H1 (cell line): ENCODE measurements at regions not wholly inside any gene's neighbourhood (a gene's known extent, or its start where the extent isn't known, plus 50 kb on each side); places are given as distances from the start of the nearest gene placed in this dataset.

Experiments
- CTCF ChIA-PET: fragments of 300-600 bp; sonication (Branson Sonifier 250); formaldehyde crosslinking; loops from one replicate; lab custom pipeline; 2021; ENCODE audit not compliant: partially characterized antibody; lab: Charles Lee
- POLR2A ChIA-PET: fragments of 300-600 bp; sonication (Branson Sonifier 250); formaldehyde crosslinking; loops from one replicate; lab custom pipeline; 2021; ENCODE audit warnings: inconsistent platforms; ENCODE audit not compliant: partially characterized antibody; lab: Charles Lee
- DNase-seq, 2 experiments: peaks; one replicate each; pipeline versions ENCODE4 v3.0.0 to v3.0.0-alpha.2; 2010 to 2022; ENCODE audit warnings: low spot score in 2 of 2, low read depth in 1 of 2, mixed read lengths in 1 of 2
- FAIRE-seq: peaks from 2 replicates; lab custom pipeline; 2011; peaks lifted over from hg19 to GRCh38; lab: Jason Lieb, UNC
- H2AFZ ChIP-seq: 2 replicates; pipeline ENCODE4 v1.8.1; 2012; ENCODE audit warnings: low read length, inconsistent platforms
- H2AK5ac ChIP-seq: 2 replicates; pipeline ENCODE4 v1.6.1; 2013; ENCODE audit warnings: low read depth, low read length
- H2BK120ac ChIP-seq: replicated peaks from 2 replicates; pipeline ENCODE3; 2013; ENCODE audit warnings: low read depth, low read length, inconsistent platforms
- H2BK12ac ChIP-seq: 2 replicates; pipeline ENCODE4 v1.6.1; 2013; ENCODE audit warnings: low read depth, low read length
- H2BK15ac ChIP-seq: 2 replicates; pipeline ENCODE4 v1.6.1; 2013; ENCODE audit warnings: low read length
- H2BK20ac ChIP-seq: 2 replicates; pipeline ENCODE4 v1.6.1; 2013; ENCODE audit warnings: low read length
- H2BK5ac ChIP-seq: 2 replicates; pipeline ENCODE4 v1.6.1; 2013; ENCODE audit warnings: low read depth, low read length
- H3K14ac ChIP-seq: 2 replicates; pipeline ENCODE4 v1.6.1; 2013; ENCODE audit warnings: inconsistent platforms; ENCODE audit not compliant: insufficient read length
- H3K18ac ChIP-seq: 2 replicates; pipeline ENCODE4 v1.6.1; 2013; ENCODE audit warnings: low read length; ENCODE audit errors: extremely low read depth
- H3K23ac ChIP-seq: 2 replicates; pipeline ENCODE4 v1.6.1; 2013; ENCODE audit warnings: inconsistent platforms; ENCODE audit not compliant: insufficient read length
- H3K23me2 ChIP-seq: 2 replicates; pipeline ENCODE4 v1.6.1; 2013; ENCODE audit warnings: low read depth, low read length
- H3K27ac ChIP-seq: 2 replicates; pipeline ENCODE4 v1.6.1; 2011; ENCODE audit warnings: low read depth, low read length, inconsistent platforms
- H3K27me3 ChIP-seq, 4 experiments: replicated peaks in 1 of 4; 1 replicate in 1 of 4; 2 replicates in 3 of 4; pipeline versions ENCODE4 v1.6.1 to v1.8.1; 2011 to 2013; ENCODE audit warnings: low read length in 3 of 4, mild to moderate bottlenecking in 3 of 4, inconsistent platforms in 2 of 4, mixed read lengths in 2 of 4, moderate library complexity in 1 of 4; ENCODE audit not compliant: control insufficient read depth in 3 of 4, insufficient read depth in 3 of 4; ENCODE audit errors: extremely low read depth in 1 of 4
- H3K36me3 ChIP-seq, 4 experiments: 2 replicates each; pipeline versions ENCODE4 v1.6.1 to v1.8.1; 2011 to 2013; ENCODE audit warnings: mild to moderate bottlenecking in 4 of 4, low read length in 3 of 4, moderate library complexity in 2 of 4, control low read depth in 1 of 4, inconsistent platforms in 1 of 4; ENCODE audit not compliant: insufficient read depth in 4 of 4, control insufficient read depth in 2 of 4
- H3K4ac ChIP-seq: replicated peaks from 2 replicates; pipeline ENCODE3; 2013; ENCODE audit warnings: low read length, low read depth, mixed read lengths, inconsistent platforms; ENCODE audit not compliant: insufficient read length
- H3K4me1 ChIP-seq, 4 experiments: replicated peaks in 1 of 4; 1 replicate in 1 of 4; 2 replicates in 3 of 4; pipeline versions ENCODE4 v1.6.1 to v1.8.1; 2011 to 2013; ENCODE audit warnings: low read length in 3 of 4, inconsistent platforms in 2 of 4, mixed read lengths in 1 of 4; ENCODE audit not compliant: insufficient read depth in 4 of 4, control insufficient read depth in 3 of 4
- H3K4me2 ChIP-seq, 2 experiments: 2 replicates each; pipeline versions ENCODE4 v1.6.1 to v1.8.1; 2011 to 2013; ENCODE audit warnings: low read depth in 2 of 2, low read length in 2 of 2, control low read depth in 1 of 2, inconsistent platforms in 1 of 2, mild to moderate bottlenecking in 1 of 2; ENCODE audit not compliant: insufficient read depth in 1 of 2
- H3K4me3 ChIP-seq, 4 experiments: fragments of 200-600, 300-600 bp in 1 of 4; sonication (generic), shearing (Covaris generic), sonication (Bioruptor Twin) in 1 of 4; 2 replicates each; pipeline versions ENCODE4 v1.5.1 to v1.8.1; 2011 to 2016; ENCODE audit warnings: low read length in 4 of 4, low read depth in 3 of 4, control low read depth in 2 of 4, inconsistent platforms in 2 of 4, mild to moderate bottlenecking in 2 of 4, mixed read lengths in 1 of 4, moderate library complexity in 1 of 4; ENCODE audit not compliant: insufficient read depth in 2 of 4; ENCODE audit errors: extremely low read depth in 1 of 4
- H3K56ac ChIP-seq: replicated peaks from 2 replicates; pipeline ENCODE3; 2013; ENCODE audit warnings: low read depth, mild to moderate bottlenecking, mixed read lengths, low read length, inconsistent platforms; ENCODE audit not compliant: insufficient read length
- H3K79me1 ChIP-seq: 2 replicates; pipeline ENCODE4 v1.6.1; 2013; ENCODE audit warnings: low read depth, low read length, control low read depth
- H3K79me2 ChIP-seq, 2 experiments: 2 replicates each; pipeline versions ENCODE4 v1.6.1 to v1.8.1; 2012 to 2013; ENCODE audit warnings: low read length in 2 of 2, mild to moderate bottlenecking in 2 of 2, inconsistent platforms in 1 of 2; ENCODE audit not compliant: insufficient read depth in 2 of 2, control insufficient read depth in 1 of 2
- H3K9ac ChIP-seq, 4 experiments: replicated peaks in 1 of 4; 1 replicate in 1 of 4; 2 replicates in 3 of 4; pipeline versions ENCODE4 v1.6.1 to v1.8.1; 2011 to 2013; ENCODE audit warnings: low read depth in 3 of 4, low read length in 3 of 4, control low read depth in 2 of 4, mild to moderate bottlenecking in 2 of 4, moderate library complexity in 2 of 4, inconsistent platforms in 1 of 4; ENCODE audit errors: extremely low read depth in 1 of 4
- H3K9me3 ChIP-seq, 2 experiments: 2 replicates each; pipeline versions ENCODE4 v1.6.1 to v1.8.1; 2012 to 2013; ENCODE audit warnings: mild to moderate bottlenecking in 2 of 2, moderate library complexity in 2 of 2, control low read depth in 1 of 2, inconsistent platforms in 1 of 2, low read depth in 1 of 2, low read length in 1 of 2, mixed read lengths in 1 of 2; ENCODE audit not compliant: insufficient read depth in 2 of 2
- H4K20me1 ChIP-seq, 2 experiments: replicated peaks in 1 of 2; 2 replicates each; pipeline versions ENCODE3 to v1.8.1; 2011 to 2013; ENCODE audit warnings: inconsistent platforms in 2 of 2, low read length in 2 of 2, mild to moderate bottlenecking in 1 of 2; ENCODE audit not compliant: insufficient read depth in 2 of 2, control insufficient read depth in 1 of 2
- H4K5ac ChIP-seq: 2 replicates; pipeline ENCODE4 v1.6.1; 2013; ENCODE audit warnings: low read length, low read depth, mixed read lengths, inconsistent platforms; ENCODE audit not compliant: insufficient read length
- H4K8ac ChIP-seq: 2 replicates; pipeline ENCODE4 v1.8.0; 2013; ENCODE audit warnings: mild to moderate bottlenecking, moderate library complexity, low read length, inconsistent platforms; ENCODE audit not compliant: insufficient read depth; ENCODE audit errors: extremely low read depth
- H4K91ac ChIP-seq: replicated peaks from 2 replicates; pipeline ENCODE3; 2013; ENCODE audit warnings: low read length, mixed read lengths, inconsistent platforms; ENCODE audit not compliant: insufficient read length
- ASH2L ChIP-seq: fragments of 200-600, 300-600 bp; sonication (generic); IDR thresholded peaks from one replicate; pipeline ENCODE4 v1.7.1; 2017; ENCODE audit warnings: low read length
- CHD1 ChIP-seq: IDR thresholded peaks from 2 replicates; pipeline ENCODE4 v1.6.1; 2012; ENCODE audit warnings: low read depth, low read length, improper control_type of control experiment
- CTCF ChIP-seq, 3 experiments: IDR thresholded peaks; 1 replicate in 2 of 3; 2 replicates in 1 of 3; pipeline versions ENCODE4 v1.5.1 to v1.6.1; 2011; ENCODE audit warnings: low read length in 3 of 3, mild to moderate bottlenecking in 3 of 3, inconsistent platforms in 2 of 3, low read depth in 1 of 3, moderate library complexity in 1 of 3; ENCODE audit not compliant: insufficient read depth in 1 of 3; ENCODE audit errors: control extremely low read depth in 1 of 3
- EGR1 ChIP-seq: IDR thresholded peaks from 2 replicates; pipeline ENCODE4 v1.6.1; 2011; ENCODE audit warnings: low read depth, low read length, borderline replicate concordance
- HDAC6 ChIP-seq: IDR thresholded peaks from one replicate; pipeline ENCODE4 v1.7.1; 2012; ENCODE audit warnings: low read depth, mild to moderate bottlenecking, inconsistent platforms, low read length, moderate library complexity
- KDM4A ChIP-seq: IDR thresholded peaks from one replicate; pipeline ENCODE4 v1.7.1; 2012; ENCODE audit warnings: low read depth, mild to moderate bottlenecking, moderate library complexity, low read length, inconsistent platforms; ENCODE audit not compliant: severe bottlenecking
- POLR2AphosphoS5 ChIP-seq: IDR thresholded peaks from 2 replicates; pipeline ENCODE4 v1.6.1; 2011; ENCODE audit warnings: low read depth, low read length
- RXRA ChIP-seq: IDR thresholded peaks from 2 replicates; pipeline ENCODE4 v1.6.1; 2011; ENCODE audit warnings: low read depth, mild to moderate bottlenecking, low read length, moderate library complexity; ENCODE audit not compliant: insufficient read depth
- SP2 ChIP-seq: IDR thresholded peaks from 2 replicates; pipeline ENCODE4 v1.6.1; 2012; ENCODE audit warnings: mild to moderate bottlenecking, low read length, inconsistent platforms
- TAF7 ChIP-seq: optimal IDR thresholded peaks from 2 replicates; pipeline ENCODE3; 2011; ENCODE audit warnings: low read depth, mild to moderate bottlenecking, inconsistent platforms, low read length, moderate library complexity, borderline replicate concordance
- TBP ChIP-seq: IDR thresholded peaks from 2 replicates; pipeline ENCODE4 v1.6.1; 2011; ENCODE audit warnings: low read depth, low read length, improper control_type of control experiment
- WGBS, 2 experiments: shearing (Covaris generic) in 1 of 2; methylation state at CpG; one replicate each; pipeline versions ENCODE4 v1.1.6 to v1.1.7; 2013 to 2015; ENCODE audit warnings: low lambda C conversion rate in 2 of 2, mixed read lengths in 2 of 2, inconsistent platforms in 1 of 2, low coverage in 1 of 2, missing lambda C conversion rate in 1 of 2; ENCODE audit not compliant: insufficient replicate concordance in 2 of 2, insufficient coverage in 1 of 2, insufficient read length in 1 of 2; ENCODE audit errors: extremely low coverage in 1 of 2, missing lambda C conversion rate in 1 of 2; 5-methylcytosine and 5-hydroxymethylcytosine counted together

- Histone ChIP-seq H3K27me3 (no peaks in the 10 kb centered on the region), H4K5ac (no peak overlapping the region), H2AFZ (no peak overlapping the region), H3K79me2 (no peaks in the 10 kb centered on the region), H2BK20ac (no peak overlapping the region), H3K23me2 (no peaks in the 10 kb centered on the region), H3K14ac (no peak overlapping the region), H3K4me2 (no peak overlapping the region), H2BK5ac (no peak overlapping the region), H3K23ac (no peak overlapping the region), H3K4me3 (no peak overlapping the region), H4K20me1 (no peaks in the 10 kb centered on the region), H4K91ac (no peak overlapping the region), H2BK12ac (no peak overlapping the region), H2AK5ac (no peak overlapping the region), H3K4me1 (no peaks in the 10 kb centered on the region), H3K9me3 (peaks cover 6 to 15% of the 10 kb centered on the region in 2 experiments), H4K8ac (no peak overlapping the region), H3K79me1 (no peaks in the 10 kb centered on the region), H3K4ac (no peak overlapping the region), H3K9ac (no peak overlapping the region), H3K56ac (no peak overlapping the region), H2BK120ac (no peak overlapping the region), H3K18ac (no peak overlapping the region), H2BK15ac (no peak overlapping the region), H3K36me3 (no peaks in the 10 kb centered on the region), H3K27ac (no peak overlapping the region)
- POLR2A ChIA-PET, result interaction anchor here (0.5 kb wide), 1 partner anchor 199 kb away, joined by 3 read pairs; the partner anchor contains the start of gene RIGI
- FAIRE-seq (no peak), DNase-seq (no peak)
- CTCF ChIA-PET, result interaction anchor here (1.4 kb wide), 1 partner anchor 347 kb away, joined by 4 read pairs; no protein-coding TSS in a partner anchor
- 94% methylated on average over 7 of the region's 7 CpGs; no CpG with 5 or more reads in 1 of the 2 experiments for WGBS, 2 experiments
- TF ChIP-seq EGR1, result no peak
- TF ChIP-seq CHD1, result no peak
- TF ChIP-seq HDAC6, result no peak
- no peak for TF ChIP-seq POLR2AphosphoS5
- TF ChIP-seq RXRA, result no peak
- no peak for TF ChIP-seq SP2
- no peak for TF ChIP-seq TAF7
- no peak for TF ChIP-seq ASH2L
- TF ChIP-seq TBP, result no peak
- TF ChIP-seq CTCF (IDR thresholded peaks at IDR 0.05; ENCODE audit: control extremely low read depth in 1 of 3, insufficient read depth in 1 of 3, low read depth in 1 of 3, low read length in 3 of 3), result no peak
- TF ChIP-seq KDM4A, result no peak
These were observed 58.1 kb upstream of the TMEM215 start for GRCh38 chr9:32725066-32725860.
